ENCODE measurements at regions not wholly inside any gene's neighbourhood (a gene's known extent, or its start where the extent isn't known, plus 50 kb on each side); places are given as distances from the start of the nearest gene placed in this dataset.

DNA sequence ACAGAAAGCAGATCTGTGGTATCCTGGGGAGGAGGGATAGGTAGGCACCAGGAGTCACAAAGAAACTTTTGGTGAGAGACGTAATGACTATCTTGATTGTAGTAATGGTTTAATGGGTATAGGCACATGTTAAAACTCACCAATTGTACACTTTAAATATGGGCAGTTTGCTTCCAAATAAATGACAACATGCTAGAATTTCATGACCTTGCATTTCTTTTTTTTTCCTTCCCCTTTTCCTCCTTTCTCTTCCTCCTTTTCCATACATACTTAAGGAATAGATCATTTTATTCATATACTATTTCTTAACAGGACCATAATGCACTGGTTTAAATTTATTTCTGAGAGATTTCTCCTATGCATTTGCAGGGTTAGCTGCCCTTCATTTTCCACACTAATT is 341.8 kb downstream of the TMEM182 start:
- in situ Hi-C loops (cut with HindIII; ENCODE audit: low pct_ligation_motif_present, low pct_unique_long_range_greater_than_20kb, low sequenced_read_pairs) = no loop called here
- DNase-seq = no peak

DNA sequence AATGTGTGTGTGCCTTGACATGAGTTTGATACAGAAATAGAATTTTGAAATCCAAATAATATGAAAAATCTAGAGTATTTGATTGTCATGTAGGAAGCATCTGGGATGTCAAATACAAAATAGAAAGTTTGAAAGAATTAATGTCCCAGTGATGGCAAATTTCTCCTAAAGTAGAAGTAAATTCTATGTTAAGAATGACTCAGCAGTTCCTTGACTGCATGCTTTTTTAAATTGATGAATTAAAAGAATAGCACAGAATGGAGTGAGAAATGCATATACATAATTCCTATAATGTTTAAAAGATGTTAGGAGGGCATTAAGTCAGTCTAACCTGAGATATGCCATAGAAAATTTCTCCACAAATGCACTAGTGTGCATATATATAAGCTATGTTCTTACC is 357.5 kb downstream of the TMEM182 start:
- in situ Hi-C loops (cut with HindIII; ENCODE audit: low pct_ligation_motif_present, low pct_unique_long_range_greater_than_20kb, low sequenced_read_pairs) = no loop called here
- DNase-seq = no peak

DNA sequence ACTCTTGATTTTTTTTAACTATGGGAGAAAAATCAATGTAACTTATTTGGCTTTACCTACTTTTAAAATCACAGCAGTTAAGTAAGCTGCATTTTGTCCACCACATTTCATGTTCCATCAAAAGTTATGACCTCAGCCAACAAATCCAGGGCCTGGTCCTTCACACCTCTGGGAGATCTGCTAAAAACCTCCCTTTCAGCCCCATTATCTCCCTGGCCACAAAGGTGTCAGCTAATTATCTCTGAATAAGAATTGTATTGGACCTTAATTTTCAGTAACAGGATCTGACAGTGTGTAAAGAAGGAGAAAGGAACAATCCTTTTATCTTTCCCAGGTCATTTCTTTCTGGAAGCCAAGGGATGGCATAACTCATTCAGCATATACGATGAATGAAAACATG is 359.3 kb downstream of the TMEM182 start:
- DNase-seq = no peak
- in situ Hi-C loops (cut with HindIII; ENCODE audit: low pct_ligation_motif_present, low pct_unique_long_range_greater_than_20kb, low sequenced_read_pairs) = no loop called here

DNA sequence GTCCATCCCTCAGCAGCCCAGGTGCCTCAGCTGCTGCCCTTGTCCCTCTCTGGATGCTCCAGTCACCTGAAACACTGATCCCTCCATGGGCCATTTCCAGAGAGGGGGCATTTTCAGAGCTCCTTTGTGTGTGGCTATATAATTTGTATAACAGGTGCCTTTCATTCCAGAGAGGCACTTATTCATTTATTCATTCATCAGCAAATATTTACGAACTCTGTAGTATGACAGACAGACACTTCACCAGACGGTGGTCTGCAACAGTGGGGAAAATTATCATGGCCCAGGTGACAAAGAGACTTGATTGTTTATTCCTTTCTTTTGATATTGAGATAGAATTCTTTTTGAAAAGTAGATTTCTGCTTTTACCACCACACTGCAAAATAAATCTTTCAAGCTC is 361.7 kb downstream of the TMEM182 start:
- in situ Hi-C loops (cut with HindIII; ENCODE audit: low pct_ligation_motif_present, low pct_unique_long_range_greater_than_20kb, low sequenced_read_pairs) = no loop called here
- no peak for DNase-seq

DNA sequence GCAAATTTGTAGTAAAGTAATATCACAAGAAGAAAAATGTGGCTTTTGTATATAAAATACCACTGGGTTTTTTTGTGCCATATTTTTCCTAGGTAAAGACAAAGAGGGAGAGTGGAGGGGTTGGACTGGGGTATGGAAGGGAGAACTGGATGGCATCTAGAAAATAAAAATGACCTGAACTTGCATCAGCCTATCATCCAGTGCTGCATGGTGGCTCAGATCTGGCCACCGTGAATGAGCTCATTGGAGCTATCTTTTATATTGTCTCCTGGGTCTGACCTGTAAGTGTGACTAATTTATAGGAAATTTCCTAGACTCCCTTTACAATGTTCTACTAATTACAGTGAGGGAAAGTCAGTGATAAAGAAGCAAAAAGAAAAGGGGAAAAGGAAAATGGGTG is 369.0 kb downstream of the TMEM182 start:
- in situ Hi-C loops (cut with HindIII; ENCODE audit: low pct_ligation_motif_present, low pct_unique_long_range_greater_than_20kb, low sequenced_read_pairs) = no loop called here

DNA sequence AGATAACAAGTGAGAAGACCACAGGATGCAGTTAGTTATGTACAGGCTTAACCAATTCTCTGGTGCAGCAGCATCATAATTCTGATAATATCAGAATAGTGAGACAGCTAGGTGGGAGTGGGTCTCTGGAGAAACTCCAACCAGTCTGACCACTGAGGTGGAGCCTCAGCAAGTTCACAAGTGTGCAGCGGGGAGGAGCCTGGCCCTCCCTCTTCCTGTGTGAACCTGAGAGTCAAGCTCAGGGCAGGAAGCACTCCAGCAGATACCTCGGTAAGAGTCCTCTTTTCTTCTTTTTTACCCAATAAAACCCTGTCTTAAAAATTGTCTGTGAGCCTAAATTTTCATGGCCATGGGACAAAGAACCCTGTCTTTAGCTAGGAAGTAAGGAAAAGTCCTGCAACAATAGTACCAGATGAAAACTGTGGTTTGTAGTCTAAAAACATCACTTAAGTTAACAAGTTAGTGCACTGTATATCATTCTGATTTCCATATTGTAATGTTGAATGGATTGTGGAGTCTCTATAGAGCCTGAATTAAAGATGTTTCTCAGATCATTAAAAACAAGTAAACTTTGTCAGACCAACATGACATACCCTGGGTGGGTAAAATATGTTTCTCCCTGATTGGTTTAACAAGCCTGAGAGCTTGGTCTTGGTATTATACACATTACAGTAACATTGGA is 370.8 kb downstream of the TMEM182 start:
- in situ Hi-C loops (cut with HindIII; ENCODE audit: low pct_ligation_motif_present, low pct_unique_long_range_greater_than_20kb, low sequenced_read_pairs) = no loop called here
- DNase-seq = no peak

More for the DNA sequence above, 369.0 kb downstream of the TMEM182 start:
- DNase-seq = no peak

DNA sequence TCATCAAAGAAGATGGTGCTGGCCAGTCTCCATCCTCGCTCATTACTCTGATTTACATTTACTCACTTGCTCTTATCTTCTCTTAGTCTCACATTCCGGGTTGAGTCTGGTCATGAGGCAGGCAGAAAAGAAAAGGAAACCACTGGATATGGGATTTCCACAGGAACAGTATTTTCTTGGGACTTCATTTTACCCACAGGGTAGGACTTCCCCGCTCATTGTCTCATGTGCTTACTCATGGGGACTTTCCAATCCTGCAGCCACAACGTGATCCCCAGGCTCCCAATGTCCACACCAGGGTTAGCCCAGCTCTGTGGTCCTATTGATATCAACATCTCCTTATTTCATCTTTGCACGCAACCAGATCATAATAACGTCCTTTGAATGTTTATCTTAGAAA is 373.8 kb downstream of the TMEM182 start:
- DNase-seq = no peak
- in situ Hi-C loops (cut with HindIII; ENCODE audit: low pct_ligation_motif_present, low pct_unique_long_range_greater_than_20kb, low sequenced_read_pairs) = no loop called here

DNA sequence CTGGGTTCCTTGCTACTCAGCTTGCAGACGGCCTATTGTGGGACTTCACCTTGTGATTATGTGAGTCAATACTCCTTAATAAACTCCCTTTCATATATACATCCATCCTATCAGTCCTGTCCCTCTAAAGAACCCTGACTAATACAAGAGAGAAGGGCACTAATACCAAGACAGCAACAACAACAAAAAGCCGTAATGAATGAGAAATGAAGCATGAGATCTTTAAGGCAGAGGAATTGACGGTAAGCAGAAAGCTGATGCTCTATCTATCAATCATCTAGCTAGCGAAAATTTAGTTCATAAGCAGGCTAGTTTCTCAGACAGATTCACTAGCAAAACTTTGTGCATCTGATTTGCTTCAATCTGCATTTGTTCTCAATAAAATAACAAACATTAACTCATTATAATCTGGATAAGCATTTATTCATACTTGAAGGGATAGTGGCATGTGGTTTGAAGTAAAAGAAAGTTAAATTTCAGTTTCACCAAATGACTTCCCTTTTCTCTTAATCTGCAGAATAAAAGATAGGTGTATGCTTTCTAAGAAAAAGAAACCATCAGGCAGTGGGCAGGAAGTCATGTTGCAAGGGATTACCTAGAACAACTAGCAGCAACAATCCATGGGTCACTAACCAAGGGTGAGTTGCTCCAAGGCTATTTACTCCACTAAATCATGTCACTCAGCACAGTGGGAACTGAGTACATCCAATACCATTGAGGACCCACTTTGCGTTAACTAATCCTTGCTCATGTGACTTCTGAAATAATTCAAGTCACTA is 376.5 kb downstream of the TMEM182 start:
- DNase-seq = no peak
- in situ Hi-C loops (cut with HindIII; ENCODE audit: low pct_ligation_motif_present, low pct_unique_long_range_greater_than_20kb, low sequenced_read_pairs) = no loop called here

DNA sequence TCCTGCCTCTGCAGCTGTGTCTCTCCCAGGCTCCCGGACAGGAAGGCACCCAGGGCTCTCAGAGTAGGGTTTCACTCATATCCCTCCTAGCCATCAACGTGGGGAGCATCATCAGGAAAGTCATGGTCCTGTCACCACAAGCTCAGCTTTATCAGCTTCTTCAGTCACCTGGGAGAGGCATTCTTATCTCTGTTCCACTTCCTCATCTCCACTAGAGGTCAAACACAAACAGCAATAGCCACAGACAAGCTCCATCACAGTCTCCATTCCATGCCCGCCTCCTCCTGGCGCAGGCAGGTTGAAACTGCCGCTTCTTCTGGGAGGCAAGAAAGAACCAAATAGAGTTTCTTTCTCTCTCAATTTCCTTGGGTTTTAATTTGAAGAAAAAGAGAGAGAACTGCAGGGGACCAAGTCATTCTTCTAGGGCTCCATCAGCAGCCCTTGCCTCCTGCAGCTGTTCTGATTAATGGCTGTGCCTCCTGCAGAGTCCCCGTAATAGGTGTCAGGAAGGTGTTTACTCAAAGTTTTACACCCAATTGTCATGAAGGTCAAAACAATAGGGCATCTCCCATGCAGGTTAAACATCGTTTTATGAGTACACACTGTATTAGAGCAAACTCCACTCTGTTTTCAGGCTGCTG is 377.9 kb downstream of the TMEM182 start:
- DNase-seq = no peak
- in situ Hi-C loops (cut with HindIII; ENCODE audit: low pct_ligation_motif_present, low pct_unique_long_range_greater_than_20kb, low sequenced_read_pairs) = no loop called here

DNA sequence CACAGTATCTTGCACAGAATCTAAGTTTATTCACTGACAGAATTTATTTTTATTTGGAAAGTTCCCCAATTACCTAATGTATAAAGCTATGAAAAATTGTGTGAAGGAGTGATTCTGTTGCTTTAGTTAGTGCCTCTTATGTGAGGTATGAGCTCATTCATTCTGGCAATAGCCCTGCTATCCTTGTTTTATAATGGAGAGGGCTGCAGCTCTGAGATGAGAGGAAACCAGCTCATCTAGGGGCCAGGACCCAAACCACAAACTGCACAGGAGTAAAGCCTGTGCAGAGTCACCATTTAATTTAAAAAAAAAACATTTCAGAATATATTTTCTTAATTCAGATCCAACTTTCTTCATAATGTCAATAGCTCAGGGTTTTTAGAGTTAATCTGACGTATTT is 383.0 kb downstream of the TMEM182 start:
- in situ Hi-C loops (cut with HindIII; ENCODE audit: low pct_ligation_motif_present, low pct_unique_long_range_greater_than_20kb, low sequenced_read_pairs) = no loop called here
- no peak for DNase-seq

DNA sequence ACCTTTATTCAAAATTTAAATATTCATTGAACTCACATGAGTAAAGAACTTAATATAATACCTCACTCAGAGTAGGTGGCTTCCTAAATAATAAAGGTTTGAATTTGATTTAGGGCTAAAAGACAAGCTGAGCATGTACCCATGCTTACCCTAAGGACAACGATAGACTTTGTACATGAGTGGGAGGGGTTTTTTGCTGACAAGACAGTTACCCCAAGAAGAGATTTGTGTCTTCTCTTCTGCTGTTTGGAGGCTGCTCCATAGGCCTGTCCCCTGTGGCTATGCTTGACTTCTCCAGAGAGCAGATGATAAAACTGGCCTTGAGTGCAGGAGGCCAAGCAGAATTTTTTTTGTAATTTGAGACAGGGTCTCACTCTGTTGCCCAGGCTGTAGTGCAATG is 383.9 kb downstream of the TMEM182 start:
- in situ Hi-C loops (cut with HindIII; ENCODE audit: low pct_ligation_motif_present, low pct_unique_long_range_greater_than_20kb, low sequenced_read_pairs) = no loop called here
- no peak for DNase-seq

DNA sequence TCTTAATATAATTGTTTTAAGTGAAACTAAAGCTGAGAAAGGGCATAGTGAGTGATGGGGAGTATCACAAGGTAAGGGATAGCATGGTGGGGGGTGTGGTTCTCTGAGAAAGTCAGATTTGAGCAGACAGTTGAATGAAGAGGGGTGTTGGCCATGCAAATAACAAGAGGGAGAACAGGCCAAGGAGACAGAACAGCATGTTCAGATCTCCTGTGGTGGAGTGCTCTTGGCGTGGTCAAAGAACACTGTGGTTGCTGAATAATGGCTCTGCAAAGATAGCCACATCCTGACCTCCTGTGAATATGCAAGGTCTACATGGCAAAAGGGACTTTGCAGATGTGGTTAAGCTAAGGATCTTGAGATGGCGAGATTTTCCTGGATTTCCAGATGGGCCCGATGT is 389.2 kb downstream of the TMEM182 start:
- no peak for DNase-seq
- in situ Hi-C loops (cut with HindIII; ENCODE audit: low pct_ligation_motif_present, low pct_unique_long_range_greater_than_20kb, low sequenced_read_pairs) = no loop called here

DNA sequence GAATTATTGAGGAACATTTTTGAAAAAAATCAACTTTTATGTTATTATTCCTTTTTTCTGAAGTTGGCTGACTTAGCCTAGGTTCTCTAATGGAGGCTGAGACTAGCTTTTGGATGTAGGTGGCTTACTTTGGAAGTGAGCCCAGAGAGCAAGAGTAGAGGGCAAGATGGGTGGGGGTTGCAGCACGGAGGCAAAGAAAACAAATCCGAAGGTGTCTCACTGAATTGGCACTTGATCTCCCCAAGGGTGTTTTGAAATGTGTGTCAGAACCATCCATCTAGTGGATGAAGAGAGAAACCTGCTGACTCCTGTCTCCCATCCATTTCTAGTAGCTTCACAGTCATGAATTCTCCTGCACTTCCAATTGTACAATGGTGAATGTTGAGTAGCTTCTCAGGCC is 390.7 kb downstream of the TMEM182 start:
- in situ Hi-C loops (cut with HindIII; ENCODE audit: low pct_ligation_motif_present, low pct_unique_long_range_greater_than_20kb, low sequenced_read_pairs) = no loop called here
- no peak for DNase-seq

DNA sequence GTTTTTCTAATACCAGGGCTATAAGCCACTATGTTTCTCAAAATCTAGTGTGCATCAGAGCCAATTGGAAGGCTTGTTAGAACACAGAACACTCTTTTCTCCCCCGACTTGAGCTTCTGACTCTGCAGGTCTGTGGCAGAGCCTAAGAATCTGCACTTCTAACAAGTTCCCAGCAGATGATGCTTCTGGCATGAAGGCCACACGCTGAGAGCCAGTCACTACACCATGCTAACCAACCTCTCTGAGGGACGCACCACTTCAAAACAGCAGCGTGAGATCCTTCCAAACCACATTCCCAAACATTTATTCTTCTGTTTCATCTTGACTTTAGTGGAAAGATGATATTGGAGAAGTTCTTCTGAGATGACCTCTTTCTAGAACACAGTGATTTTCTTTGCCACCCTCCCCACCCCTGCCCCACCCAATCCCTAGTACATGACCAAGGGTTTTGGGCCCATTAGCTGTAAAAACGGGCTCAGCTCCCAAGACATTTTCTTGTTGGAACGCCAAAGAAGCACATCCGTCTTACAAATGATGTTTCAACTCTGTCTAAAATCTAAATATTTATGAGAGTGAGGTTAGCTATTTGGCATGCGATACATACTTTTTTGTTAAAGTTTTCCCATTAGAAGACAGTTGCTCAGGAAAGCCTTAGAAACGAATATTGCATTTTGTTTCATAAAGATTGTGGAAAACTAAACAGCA is 391.9 kb downstream of the TMEM182 start:
- in situ Hi-C loops (cut with HindIII; ENCODE audit: low pct_ligation_motif_present, low pct_unique_long_range_greater_than_20kb, low sequenced_read_pairs) = no loop called here
- DNase-seq = no peak

DNA sequence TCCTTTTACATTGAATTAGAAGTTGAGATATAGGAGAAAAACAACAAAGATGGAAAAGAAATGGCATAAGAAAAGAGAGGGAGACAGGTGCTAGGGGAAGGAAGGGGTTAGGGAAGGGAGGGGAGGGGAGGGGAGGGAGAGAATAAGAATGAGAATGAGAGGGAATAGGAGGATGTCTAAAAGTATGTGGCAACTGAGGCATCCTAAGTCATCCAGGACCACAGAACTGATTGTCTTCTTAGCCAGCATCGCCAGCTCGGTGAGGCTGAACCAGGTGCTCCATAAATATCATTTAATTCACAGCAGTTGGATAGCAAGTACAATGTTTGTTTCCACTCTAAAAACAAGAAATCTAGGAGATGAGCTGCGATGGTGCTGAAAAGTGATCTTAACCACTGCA is 393.5 kb downstream of the TMEM182 start:
- DNase-seq = no peak
- in situ Hi-C loops (cut with HindIII; ENCODE audit: low pct_ligation_motif_present, low pct_unique_long_range_greater_than_20kb, low sequenced_read_pairs) = no loop called here

DNA sequence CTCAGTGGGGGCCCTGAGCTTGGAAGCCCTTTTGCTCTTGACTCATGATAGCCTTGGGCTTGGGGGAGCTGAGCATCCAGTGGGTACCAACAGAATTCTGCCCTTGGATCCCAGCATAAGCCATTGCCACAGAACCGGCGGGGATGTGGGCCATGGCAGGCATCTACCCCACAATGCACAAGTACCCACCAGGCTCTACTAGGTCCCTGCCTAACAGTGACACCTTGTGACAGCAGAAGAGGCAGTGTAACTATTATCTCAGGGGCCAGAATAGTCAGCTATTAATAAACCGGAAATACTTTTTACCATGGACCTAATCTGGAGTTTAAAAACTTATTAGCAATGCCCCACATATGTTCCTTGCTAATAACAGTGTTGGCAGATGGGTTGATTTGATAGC is 397.2 kb downstream of the TMEM182 start:
- in situ Hi-C loops (cut with HindIII; ENCODE audit: low pct_ligation_motif_present, low pct_unique_long_range_greater_than_20kb, low sequenced_read_pairs) = no loop called here
- DNase-seq = no peak

DNA sequence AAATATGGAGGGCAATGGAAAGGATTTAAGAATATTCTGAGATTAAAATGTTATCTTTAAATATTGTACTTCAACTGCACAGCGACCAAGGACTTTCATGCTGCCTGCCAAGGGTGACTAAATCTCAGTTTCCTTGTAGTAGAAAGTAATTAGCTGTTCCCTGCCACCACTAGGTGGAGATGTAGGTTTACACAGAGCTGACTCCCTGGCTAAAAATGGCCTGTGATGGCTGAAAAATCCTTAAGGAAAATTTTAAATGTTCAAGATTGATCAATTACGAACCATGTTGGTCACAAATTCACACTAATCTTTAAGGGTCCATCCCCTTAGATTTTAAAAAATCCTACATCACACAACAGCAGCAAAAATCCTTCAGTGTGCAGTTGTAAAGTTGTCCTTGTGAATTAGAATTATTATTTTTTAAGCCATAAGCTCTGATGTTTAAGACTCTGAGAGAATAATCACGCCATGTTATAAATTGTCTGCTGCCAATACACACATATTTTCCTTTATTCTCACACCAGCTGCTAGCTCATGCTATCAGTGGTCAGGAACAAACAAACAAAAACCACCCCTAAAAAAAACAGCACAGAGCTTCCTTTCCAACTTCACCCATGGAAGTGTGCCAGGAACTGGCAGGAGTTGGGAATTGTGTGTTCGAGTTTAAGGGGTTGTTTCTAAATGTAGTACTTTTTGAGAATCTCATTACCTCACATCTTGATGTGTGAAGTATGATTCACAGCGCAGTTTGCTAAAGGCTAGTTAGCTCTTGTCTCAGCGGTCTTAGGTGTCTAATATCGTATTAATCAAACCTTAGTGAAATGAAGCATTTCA is 399.8 kb downstream of the TMEM182 start:
- in situ Hi-C loops (cut with HindIII; ENCODE audit: low pct_ligation_motif_present, low pct_unique_long_range_greater_than_20kb, low sequenced_read_pairs) = no loop called here
- DNase-seq = peak; percentile 74

DNA sequence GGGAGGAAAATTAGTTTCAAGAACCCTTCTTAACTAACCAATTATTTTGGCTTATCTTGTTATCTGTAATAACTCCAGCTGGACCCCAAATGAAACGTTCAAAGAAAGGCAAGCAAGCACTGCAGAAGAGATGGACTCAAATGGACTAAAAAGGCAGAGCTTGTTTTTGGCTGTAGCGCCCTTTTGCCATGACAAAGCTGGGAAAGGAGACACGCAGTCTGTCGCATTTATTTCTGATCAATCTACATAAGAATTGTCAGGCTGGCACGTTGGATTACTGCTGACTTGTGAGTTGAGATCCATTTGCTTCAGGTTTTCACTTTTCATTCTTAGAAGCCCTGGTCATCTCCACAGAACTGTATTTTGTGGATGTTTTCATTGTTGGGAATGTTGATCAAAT is 402.9 kb downstream of the TMEM182 start:
- no peak for DNase-seq

More for the DNA sequence above, 402.9 kb downstream of the TMEM182 start:
- in situ Hi-C loops (cut with HindIII; ENCODE audit: low pct_ligation_motif_present, low pct_unique_long_range_greater_than_20kb, low sequenced_read_pairs) = no loop called here
